ENCODE measurements at regions not wholly inside any gene's neighbourhood (a gene's known extent, or its start where the extent isn't known, plus 50 kb on each side); places are given as distances from the start of the nearest gene placed in this dataset.
"Not testable (repeated sequence)": the region's sequence is repeated elsewhere in the genome, so short reads cannot be mapped to it uniquely, and the experiment has no call there.

DNA sequence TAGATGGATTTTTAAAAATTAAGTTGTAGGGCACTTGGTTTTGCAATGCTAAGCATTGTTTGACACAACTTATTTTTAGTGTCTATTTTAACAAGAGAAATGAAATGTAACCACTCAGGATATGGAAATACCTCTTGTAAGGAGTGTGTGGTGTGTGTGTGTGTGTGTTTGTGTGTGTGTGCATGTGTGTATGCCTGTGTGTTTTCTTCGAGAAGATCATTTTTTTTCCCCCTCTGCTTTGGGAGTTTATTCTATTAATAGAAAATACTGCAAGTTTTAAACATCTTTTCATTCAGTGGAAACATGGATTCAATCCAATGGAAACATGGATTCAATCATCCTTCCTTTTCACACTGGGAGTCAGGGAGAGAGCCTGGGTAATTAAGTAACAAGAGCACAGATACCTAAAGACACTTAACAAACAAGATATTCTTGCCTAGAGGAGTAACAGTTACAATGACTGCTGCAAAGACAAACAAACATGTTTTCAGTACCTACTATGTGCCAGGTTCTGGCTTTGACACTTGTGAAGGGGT is 567.2 kb upstream of the TBL1XR1 start:
- DNase-seq: peak; percentile 37

DNA sequence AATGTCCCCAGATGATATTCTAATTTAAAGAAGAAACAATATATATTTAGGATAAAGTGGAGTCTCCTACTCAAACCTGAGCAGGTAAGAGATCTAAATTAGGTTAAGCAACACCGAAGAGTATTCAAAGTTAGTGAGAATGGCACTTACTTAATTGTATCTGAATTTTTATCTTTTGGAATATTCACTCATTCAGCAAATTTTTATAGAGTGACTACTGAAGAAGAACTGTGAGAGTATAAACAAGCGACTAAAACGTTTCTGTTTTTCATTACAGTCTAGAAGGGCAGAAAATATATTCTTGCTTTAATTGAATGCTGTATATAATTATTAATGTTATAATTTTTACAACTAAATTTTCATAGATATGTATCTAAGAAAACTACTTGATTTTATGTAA is 567.7 kb upstream of the TBL1XR1 start:
- DNase-seq: peak; percentile 10

DNA sequence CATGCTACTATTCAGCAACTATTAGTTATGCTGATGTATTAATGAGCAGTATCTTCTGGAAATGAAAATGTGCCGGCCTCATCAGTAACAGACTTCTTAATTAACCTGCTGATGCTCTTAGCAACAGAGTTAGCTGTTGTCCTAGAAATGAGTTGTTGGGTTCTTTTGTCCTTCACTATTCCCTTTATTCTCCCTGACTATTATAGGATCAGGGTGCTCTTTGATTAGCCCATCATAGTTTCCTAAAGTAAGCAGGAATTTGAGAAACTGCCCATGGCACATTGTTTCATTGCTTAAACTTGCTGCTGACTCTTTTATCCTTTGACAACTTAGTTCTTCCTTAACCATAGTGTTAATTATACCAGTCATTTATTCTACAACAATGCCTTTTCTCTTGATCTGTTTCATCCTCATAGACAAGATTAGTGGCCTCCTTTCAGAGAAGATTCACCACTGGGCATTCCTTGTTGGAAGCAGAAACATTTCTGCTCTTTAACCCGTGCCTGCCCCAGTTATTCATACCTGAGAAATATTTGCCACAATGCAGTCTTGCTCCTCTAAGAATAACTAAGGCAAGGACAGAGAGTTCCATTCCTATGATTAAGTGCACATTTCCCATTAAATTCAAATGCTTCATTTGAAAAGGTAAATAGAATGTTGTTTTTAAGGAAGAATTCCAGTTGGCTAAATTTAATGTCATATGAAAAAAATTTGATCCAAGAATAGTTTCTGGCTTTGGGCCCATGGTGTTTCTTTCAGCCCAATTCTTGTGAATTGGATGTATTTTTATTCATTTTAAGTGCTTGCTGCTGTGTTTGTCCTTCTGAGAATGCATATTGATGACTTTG is 573.3 kb upstream of the TBL1XR1 start:
- DNase-seq: peak; percentile 94

DNA sequence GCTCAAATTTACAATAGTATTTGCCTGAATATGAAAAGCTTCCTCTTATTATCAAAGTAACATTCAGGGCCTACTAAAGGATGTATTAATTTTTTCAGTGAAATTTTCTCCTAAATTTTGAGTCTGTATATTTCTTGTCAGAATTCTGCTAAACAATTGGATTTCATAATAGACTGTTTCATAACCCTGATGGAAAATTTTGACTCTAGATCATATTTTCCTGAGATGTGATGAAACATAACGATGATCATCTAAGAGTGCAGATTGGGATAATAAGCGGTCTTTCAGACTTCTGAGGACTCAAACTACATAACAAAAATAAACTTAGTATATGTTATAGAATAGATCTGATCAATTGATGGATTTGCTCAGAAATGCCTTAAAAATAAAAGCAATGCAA is 574.5 kb upstream of the TBL1XR1 start:
- DNase-seq: no peak

DNA sequence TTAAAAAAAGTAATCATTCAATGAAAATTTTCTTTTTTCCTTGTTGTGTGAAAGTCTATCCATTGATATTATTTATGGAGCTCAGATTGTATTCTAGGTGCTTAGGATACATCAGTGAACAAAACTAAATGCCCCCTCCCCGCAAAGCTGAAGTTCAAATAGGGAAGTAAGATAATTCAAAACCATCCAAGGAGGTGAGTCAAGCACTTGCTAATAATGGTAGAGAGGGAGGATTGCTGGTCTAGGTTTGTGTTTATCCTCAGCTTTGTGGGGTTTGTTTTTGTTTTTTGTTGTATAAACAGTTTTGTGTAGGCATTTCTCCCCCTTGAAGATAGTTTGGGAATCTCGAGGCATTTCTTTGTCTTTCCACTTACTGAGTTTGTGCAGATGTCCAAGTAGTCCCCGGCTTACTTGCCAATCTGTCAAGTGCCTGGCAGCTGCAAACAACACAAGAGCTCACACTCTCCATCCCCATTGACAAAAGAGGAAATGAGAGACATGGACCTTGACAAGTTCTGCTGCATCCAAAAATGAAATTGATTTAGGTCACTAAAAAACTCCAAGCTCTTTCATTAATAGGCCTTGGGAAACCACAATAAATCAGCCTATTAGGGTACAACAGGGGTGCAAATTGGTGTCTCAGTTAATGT is 575.8 kb upstream of the TBL1XR1 start:
- DNase-seq: no peak

GRCh38 chr3:177773717-177774116 is 576.4 kb upstream of the TBL1XR1 start:
- DNase-seq: no peak

GRCh38 chr3:177776661-177777101 is 579.4 kb upstream of the TBL1XR1 start:
- DNase-seq: peak; percentile 95

GRCh38 chr3:177777699-177778098 is 580.4 kb upstream of the TBL1XR1 start:
- DNase-seq: peak; percentile 49

DNA sequence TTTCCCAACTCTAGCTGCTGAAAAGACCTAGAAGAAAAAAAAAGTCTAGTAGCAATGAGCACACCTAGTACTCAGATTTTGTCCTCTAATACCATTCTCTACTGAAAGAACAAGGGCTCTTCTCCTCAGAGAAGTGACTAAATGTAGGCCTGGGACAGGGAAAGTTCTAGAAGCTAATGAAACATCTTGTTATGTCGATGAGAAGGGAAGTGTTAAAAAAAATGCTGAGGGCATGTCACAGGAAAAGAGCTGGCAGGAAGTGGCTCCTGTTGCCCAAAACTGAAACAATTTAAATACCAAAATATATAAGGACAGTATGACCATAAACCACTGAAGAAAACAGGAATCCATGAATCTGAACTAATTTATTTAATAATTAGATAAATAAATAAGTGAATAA is 581.4 kb upstream of the TBL1XR1 start:
- no peak for DNase-seq

DNA sequence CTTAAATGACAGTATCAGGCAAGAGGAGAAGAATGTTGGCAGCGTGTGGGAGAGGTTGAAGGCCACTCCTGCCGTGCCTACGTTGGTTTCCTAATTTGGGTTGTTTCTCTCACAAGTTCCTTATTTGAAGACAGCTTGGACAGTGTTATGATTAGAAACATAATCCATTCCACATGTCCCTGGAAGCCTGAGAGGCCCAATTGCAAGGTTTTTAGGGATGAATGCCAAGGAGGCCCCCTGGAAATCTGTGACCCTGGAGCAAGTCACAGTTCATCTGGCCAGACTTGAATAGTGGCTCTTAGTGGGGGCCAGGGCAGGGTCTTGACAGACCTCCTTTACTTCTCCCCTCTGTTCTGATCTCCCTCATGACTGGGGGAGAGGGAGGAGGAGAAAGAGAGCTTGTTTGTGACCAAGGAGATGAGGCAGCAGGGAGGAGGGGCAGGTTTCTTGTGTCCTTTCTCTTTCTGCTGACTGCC is 584.4 kb upstream of the TBL1XR1 start:
- DNase-seq: no peak

DNA sequence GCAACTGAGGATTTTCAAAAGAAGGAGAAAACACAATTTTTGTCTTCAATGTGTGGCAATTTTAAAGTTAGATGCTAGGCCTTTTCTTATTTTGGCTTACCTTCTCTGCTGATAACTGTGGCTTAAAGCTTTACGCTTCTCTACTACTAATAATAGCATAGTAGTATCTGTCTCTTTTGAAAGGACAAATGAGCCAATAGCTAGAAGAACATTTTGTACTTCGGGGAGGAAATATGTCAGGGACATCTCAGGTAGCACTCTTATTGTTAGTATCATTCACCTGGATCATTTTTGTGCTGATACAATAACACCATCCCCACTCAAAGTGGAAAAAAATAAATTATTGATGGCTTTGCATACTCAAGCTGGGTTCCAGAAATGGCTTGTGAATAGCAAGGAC is 586.1 kb upstream of the TBL1XR1 start:
- no peak for DNase-seq

- no peak for DNase-seq
These were observed 586.5 kb upstream of the TBL1XR1 start for GRCh38 chr3:177783767-177784166.

GRCh38 chr3:177787279-177788041 is 590.2 kb upstream of the TBL1XR1 start:
- no peak for DNase-seq

- DNase-seq: no peak
These were observed 592.2 kb upstream of the TBL1XR1 start for GRCh38 chr3:177789500-177789899.

DNA sequence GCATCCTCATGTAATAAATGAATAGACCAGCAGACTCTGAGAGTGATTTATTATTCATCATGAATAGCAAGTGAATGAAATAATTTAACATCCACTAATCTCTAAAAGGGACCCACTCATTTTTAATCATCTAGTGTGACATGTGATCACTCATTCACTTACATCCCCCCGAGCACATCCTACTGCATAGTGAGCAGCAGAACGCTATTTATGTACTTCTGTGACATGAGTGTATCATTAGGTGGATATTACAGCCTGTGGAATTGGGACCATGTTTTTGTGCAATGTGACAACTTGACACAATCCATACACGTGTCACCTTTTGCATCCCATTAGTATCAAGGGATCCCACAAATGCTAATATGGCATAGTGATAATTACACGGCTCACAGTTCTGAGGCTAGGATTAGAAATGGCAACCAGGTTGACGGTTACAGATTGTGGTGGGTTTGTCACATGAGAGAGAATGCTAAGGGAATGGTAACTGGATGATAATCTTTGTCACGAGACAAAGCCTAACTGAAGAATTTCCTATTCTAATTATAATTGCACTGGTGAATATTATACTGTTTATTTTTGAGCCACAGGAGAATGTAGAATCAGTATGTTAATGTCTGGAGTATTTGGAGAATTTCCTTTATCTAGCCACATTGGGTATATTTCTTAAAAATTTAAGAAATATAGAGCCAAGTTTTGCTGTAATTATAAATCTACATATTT is 595.2 kb upstream of the TBL1XR1 start:
- DNase-seq: no peak

DNA sequence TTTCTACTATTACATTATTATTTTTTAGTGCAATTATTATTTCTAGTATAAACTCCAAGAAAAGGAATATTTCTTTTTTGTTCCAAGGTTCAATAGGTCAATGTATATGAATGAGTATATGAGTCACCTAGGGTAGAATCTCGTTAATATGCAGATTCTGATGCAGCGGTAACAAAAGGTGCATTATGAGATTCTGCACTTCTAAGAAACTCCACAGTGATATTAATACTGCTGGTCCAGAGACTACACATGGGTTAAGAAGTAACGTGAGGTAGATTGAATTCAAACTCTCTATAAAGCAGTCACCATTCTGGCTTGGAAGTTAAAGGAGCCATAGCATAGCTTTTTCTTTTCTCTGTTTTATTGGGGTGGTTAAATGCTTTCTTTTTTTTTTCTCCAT is 596.2 kb upstream of the TBL1XR1 start:
- no peak for DNase-seq

DNA sequence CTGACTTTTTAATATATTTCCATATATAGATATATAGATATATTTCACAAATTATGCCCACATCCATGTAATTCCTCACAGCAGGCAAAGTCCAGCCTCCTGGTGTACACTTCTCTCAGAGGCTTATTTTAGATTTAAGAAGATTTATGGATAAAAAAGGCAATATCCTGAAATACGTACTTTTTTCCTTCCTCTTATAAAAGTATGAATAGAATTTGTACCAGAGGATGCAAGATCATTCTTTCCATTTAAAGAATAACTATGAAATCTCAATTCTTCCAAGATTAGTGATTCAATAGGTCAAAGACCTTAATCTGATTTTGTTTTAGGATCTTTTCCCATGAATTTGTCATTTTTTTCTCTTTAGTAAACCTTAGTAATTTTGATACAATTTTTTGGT is 597.9 kb upstream of the TBL1XR1 start:
- no peak for DNase-seq

- DNase-seq: no peak
These were observed 598.6 kb upstream of the TBL1XR1 start for GRCh38 chr3:177795859-177796258.

- not testable (repeated sequence) for DNase-seq
These were observed 602.9 kb upstream of the TBL1XR1 start for GRCh38 chr3:177800147-177800546.

- DNase-seq: no peak
These were observed 603.3 kb upstream of the TBL1XR1 start for GRCh38 chr3:177800561-177800960.

- DNase-seq: peak; percentile 45
These were observed 605.0 kb upstream of the TBL1XR1 start for GRCh38 chr3:177802151-177802900.

DNA sequence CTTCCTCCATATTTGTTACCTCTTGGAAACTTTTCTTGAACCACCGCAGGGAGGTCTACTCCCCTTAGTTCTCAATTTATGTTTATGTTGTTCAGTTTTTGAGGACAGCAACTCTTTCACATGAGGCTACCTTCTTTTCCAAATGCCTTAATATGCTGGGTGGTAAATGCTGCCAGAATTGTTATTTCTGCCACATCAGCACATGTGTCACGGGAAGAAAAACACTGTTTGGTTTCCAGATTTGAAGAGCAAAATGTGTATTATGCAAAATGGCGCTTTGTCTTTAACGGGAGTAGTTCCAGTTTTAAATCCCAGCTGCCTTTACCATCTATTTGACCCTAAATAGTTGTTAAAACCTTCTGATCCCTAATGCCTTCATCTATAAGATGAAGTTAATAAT is 606.2 kb upstream of the TBL1XR1 start:
- no peak for DNase-seq
